ENCODE measurements at regions not wholly inside any gene's neighbourhood (a gene's known extent, or its start where the extent isn't known, plus 50 kb on each side); places are given as distances from the start of the nearest gene placed in this dataset.

DNA sequence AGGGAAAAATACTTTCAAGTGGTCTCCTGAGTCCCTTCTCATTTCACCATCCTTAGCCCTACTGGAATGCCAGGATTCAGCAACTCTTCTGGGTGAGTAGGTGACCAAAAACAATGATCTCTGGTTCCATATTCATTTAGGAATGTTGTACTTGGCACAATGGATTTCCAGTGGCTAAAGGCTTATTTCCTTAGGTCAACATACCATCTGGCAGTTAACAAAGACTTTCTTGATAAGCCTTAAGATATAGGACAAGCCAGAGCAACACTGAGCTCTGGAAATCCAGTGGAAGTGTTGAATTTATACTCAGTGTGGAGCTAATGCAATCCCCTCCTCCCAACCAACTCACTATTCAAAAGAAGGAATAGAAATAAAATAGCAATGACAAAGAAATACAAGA is 139.4 kb upstream of the EMCN start:
- DNase-seq (ENCODE audit: low read depth) = no peak
- TF ChIP-seq, protein P1, sequence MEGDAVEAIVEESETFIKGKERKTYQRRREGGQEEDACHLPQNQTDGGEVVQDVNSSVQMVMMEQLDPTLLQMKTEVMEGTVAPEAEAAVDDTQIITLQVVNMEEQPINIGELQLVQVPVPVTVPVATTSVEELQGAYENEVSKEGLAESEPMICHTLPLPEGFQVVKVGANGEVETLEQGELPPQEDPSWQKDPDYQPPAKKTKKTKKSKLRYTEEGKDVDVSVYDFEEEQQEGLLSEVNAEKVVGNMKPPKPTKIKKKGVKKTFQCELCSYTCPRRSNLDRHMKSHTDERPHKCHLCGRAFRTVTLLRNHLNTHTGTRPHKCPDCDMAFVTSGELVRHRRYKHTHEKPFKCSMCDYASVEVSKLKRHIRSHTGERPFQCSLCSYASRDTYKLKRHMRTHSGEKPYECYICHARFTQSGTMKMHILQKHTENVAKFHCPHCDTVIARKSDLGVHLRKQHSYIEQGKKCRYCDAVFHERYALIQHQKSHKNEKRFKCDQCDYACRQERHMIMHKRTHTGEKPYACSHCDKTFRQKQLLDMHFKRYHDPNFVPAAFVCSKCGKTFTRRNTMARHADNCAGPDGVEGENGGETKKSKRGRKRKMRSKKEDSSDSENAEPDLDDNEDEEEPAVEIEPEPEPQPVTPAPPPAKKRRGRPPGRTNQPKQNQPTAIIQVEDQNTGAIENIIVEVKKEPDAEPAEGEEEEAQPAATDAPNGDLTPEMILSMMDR (IDR thresholded peaks at IDR 0.05; ENCODE audit: insufficient read depth, low read depth, low read length) = no peak
- no peak overlapping the region for H3K4me3 ChIP-seq (ENCODE audit: low read depth, low read length)

DNA sequence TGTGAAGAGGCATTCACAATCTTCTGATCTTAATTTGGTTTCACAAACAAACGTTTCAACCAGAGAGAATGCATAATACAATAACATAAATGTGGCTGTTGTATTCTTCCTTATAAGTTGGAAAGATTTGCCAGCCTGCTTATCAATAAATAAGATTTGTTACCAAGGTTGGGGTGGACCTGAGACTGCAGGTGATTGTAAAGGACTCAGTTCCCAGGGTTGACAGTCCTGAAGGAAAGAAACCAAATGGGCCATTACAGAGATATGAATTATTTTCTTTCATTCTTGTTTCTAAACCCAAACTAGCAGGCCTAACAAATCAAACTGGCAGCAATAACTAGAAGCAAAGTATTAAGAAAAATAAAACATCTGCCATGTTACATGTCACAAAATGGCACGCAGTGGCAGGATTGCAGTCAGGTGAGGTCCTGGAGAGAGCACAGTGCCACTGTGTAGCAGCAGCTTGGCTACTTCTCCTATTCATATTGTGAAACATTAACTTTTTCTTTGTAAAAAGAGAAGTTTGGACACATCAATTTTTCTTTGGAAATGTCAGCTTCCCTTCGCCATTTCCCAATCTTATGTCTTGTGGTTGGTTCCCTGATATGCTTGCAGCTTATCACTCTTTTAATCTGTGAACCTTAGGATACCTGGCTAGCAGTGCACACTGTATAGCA is 133.8 kb upstream of the EMCN start:
- H3K4me3 ChIP-seq (ENCODE audit: low read depth, low read length) = no peak overlapping the region
- no peak for DNase-seq (ENCODE audit: low read depth)
- TF ChIP-seq, protein P1 (IDR thresholded peaks at IDR 0.05; ENCODE audit: insufficient read depth, low read depth, low read length) = no peak

DNA sequence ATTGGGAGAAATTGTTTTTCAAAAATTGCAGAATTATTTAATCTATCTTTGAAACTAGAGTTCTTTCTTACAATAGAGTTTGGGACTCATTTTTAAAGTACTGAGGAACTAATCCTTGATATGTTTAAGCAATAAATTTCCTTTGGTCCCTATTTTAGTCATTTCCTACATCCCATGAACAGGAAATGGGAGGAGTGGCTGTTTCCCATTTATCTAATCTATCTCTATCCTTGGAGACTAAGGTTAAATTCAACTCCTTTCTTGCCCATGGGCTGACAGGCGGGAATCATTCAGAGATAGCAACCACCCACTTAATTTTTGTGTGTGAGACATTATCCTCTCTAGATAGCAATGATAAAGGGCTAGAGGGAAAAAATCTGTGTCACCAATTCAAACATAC is 131.6 kb upstream of the EMCN start:
- H3K4me3 ChIP-seq (ENCODE audit: low read depth, low read length) = no peak overlapping the region
- TF ChIP-seq, protein P1 (IDR thresholded peaks at IDR 0.05; ENCODE audit: insufficient read depth, low read depth, low read length) = no peak
- peak; percentile 3 for DNase-seq (ENCODE audit: low read depth)

DNA sequence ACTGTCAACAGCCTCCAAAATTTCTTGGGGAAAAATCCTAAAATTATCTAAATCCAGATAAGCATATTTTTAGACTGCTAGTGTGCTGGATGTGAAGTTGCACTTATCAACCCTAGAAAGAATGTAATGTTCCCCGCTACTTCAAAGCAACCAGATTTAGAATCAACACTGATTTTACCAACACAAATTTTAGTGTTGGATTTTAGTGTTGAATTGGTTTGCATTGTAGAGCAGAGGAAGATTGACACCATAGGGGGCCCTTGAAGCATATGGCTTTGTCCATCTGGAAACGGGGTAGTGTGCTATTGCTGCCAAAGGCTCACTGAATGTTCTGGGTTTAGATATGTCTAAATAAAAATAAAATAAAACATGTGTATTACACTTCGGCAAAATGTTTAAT is 126.3 kb upstream of the EMCN start:
- TF ChIP-seq, protein P1 (IDR thresholded peaks at IDR 0.05; ENCODE audit: insufficient read depth, low read depth, low read length) = no peak
- DNase-seq (ENCODE audit: low read depth) = no peak
- H3K4me3 ChIP-seq (ENCODE audit: low read depth, low read length) = no peak overlapping the region

DNA sequence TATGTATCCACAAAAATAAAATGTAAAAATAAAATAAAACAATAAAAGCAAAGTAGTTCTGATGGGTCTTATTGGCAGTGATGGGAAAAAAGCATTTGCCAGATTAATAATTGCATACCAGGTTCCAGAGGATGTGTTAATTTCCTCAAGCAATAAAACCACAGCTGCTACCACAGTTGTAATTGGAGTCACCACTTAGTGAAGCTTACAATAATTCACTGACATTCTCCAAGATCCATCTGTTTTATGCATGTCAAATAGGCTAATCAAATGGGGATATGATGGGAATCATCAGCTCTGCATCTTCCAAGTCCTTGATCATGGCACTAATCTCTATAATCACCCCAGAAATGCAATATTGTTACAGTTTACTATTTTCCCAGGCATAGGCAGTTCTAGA is 123.5 kb upstream of the EMCN start:
- no peak overlapping the region for H3K4me3 ChIP-seq (ENCODE audit: low read depth, low read length)
- no peak for DNase-seq (ENCODE audit: low read depth)
- TF ChIP-seq, protein P1 (IDR thresholded peaks at IDR 0.05; ENCODE audit: insufficient read depth, low read depth, low read length) = no peak

DNA sequence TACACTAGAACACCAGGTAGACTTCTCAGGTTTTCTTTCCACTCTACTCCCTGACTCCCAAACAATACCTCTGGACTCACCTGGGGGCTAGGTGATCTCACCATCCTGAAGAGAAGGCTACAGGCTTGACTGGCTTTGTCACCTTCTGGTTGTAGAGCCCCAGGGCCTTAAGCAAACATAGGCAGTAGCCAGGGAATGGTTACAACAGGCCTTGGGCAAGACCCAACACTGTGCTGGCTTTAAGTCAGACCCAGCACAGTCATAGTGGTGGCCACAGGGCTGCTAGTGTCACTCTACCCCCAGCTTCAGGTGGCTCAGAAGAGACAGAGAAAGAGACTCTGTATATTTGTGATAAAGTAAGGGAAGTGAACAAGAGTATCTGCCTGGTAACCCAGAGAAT is 118.1 kb upstream of the EMCN start:
- TF ChIP-seq, protein P1 (IDR thresholded peaks at IDR 0.05; ENCODE audit: insufficient read depth, low read depth, low read length) = no peak
- DNase-seq (ENCODE audit: low read depth) = no peak
- no peak overlapping the region for H3K4me3 ChIP-seq (ENCODE audit: low read depth, low read length)

DNA sequence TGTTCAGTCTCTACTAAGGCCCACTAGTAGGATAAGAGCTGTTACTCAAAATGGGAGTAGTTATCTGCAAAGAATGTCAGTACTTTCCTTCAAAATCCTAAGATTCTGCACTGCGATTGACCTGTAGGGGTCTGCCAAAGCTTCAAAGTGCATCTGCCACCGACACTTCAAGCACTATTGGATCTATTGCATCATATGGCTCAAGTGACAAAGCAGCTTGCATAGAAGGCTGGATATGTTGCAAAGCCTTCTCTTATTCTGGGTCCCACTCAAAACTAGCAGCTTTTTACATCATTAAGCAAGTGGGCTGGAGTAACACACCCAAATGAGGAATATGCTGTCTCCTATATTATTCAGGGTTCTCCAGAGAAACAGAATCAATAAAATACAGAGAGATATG is 115.4 kb upstream of the EMCN start:
- DNase-seq (ENCODE audit: low read depth) = no peak
- no peak overlapping the region for H3K4me3 ChIP-seq (ENCODE audit: low read depth, low read length)
- TF ChIP-seq, protein P1 (IDR thresholded peaks at IDR 0.05; ENCODE audit: insufficient read depth, low read depth, low read length) = no peak

Measured in fibroblast of villous mesenchyme (primary cell).